HG03060 (cell line): ENCODE measurements at regions not wholly inside any gene's neighbourhood (a gene's known extent, or its start where the extent isn't known, plus 50 kb on each side); places are given as distances from the start of the nearest gene placed in this dataset.
"Not testable (repeated sequence)": the region's sequence is repeated elsewhere in the genome, so short reads cannot be mapped to it uniquely, and the experiment has no call there.

Source experiments
- ATAC-seq: cut with Tn5 transposase; IDR thresholded peaks from one replicate; pipeline ENCODE4 v1.9.1; 2021; ENCODE audit warnings: low read depth, moderate number of reproducible peaks; ENCODE audit not compliant: unreplicated experiment

GRCh38 chrX:94813541-94813940, 1139.5 kb downstream of the FAM133A start:
- ATAC-seq, result no peak

GRCh38 chrX:94814216-94814615, 1140.2 kb downstream of the FAM133A start:
- ATAC-seq, result no peak

GRCh38 chrX:94830717-94831116, 1156.7 kb downstream of the FAM133A start:
- ATAC-seq, result peak; percentile 56

- ATAC-seq, result no peak
These were observed 1157.4 kb downstream of the FAM133A start for GRCh38 chrX:94831364-94831763.

GRCh38 chrX:94834226-94834625, 1160.2 kb downstream of the FAM133A start:
- ATAC-seq, result no peak

GRCh38 chrX:94850811-94851210, 1176.8 kb downstream of the FAM133A start:
- no peak for ATAC-seq

- ATAC-seq, result no peak
These were observed 1180.2 kb downstream of the FAM133A start for GRCh38 chrX:94854251-94854650.

GRCh38 chrX:94862470-94862869, 1188.5 kb downstream of the FAM133A start:
- not testable (repeated sequence) for ATAC-seq

- no peak for ATAC-seq
These were observed 1197.6 kb downstream of the FAM133A start for GRCh38 chrX:94871640-94872039.

GRCh38 chrX:94901849-94902248, 1227.8 kb downstream of the FAM133A start:
- ATAC-seq, result no peak

- no peak for ATAC-seq
These were observed 1234.2 kb downstream of the FAM133A start for GRCh38 chrX:94908171-94908570.

- no peak for ATAC-seq
These were observed 1234.6 kb downstream of the FAM133A start for GRCh38 chrX:94908648-94909047.

GRCh38 chrX:94914235-94914634, 1240.2 kb downstream of the FAM133A start:
- no peak for ATAC-seq

- peak; percentile 73 for ATAC-seq
These were observed 1258.4 kb downstream of the FAM133A start for GRCh38 chrX:94932278-94932965.

GRCh38 chrX:94936722-94937121, 1262.7 kb downstream of the FAM133A start:
- no peak for ATAC-seq

GRCh38 chrX:94937491-94937890, 1263.5 kb downstream of the FAM133A start:
- ATAC-seq, result no peak

GRCh38 chrX:94942603-94943002, 1268.6 kb downstream of the FAM133A start:
- ATAC-seq, result no peak

- not testable (repeated sequence) for ATAC-seq
These were observed 1272.1 kb downstream of the FAM133A start for GRCh38 chrX:94946137-94946536.

GRCh38 chrX:94961730-94962129, 1287.7 kb downstream of the FAM133A start:
- ATAC-seq, result no peak

- no peak for ATAC-seq
These were observed 1303.6 kb downstream of the FAM133A start for GRCh38 chrX:94977562-94977961.

- ATAC-seq, result no peak
These were observed 1304.0 kb downstream of the FAM133A start for GRCh38 chrX:94977986-94978385.
